ENCODE measurements at regions not wholly inside any gene's neighbourhood (a gene's known extent, or its start where the extent isn't known, plus 50 kb on each side); places are given as distances from the start of the nearest gene placed in this dataset.
"Not testable (repeated sequence)": the region's sequence is repeated elsewhere in the genome, so short reads cannot be mapped to it uniquely, and the experiment has no call there.

DNA sequence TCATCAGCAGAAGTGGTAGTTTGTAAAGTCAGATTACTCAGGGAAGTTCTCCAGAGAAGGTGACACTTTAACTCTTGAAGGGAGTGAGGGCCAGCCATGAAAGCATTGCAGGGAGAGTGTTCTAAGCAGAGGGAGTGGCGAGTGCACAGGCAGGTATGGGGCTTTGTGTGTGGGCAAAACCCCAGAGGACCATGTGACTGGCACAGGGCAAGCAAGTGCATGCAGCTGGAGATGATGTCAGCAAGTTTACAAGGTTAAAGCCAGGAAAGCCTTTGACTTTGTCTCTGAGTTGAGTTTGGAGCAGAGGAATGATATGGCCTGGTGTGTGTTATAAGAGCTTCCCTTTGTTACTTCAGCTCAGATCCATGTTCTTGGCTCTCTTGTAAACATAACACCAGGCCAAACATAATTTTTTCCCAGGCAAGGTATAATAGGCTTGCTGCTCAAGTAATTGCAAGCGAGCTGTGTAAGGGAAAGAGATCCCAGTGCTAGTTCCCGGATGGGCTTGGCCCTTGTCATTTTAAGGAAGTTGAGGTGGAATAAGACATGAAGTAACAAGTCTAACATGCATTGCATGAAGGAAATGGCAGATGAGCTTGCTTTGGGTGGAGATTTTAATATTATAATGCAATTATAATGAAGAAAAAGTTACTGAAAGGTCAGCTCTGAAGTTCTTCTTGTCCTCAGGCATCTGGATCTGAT, 341.1 kb upstream of the LRRC3B start:
- no peak overlapping the region for H3K4me3 ChIP-seq (ENCODE audit: low read depth, low read length)
- TF ChIP-seq, protein P1, sequence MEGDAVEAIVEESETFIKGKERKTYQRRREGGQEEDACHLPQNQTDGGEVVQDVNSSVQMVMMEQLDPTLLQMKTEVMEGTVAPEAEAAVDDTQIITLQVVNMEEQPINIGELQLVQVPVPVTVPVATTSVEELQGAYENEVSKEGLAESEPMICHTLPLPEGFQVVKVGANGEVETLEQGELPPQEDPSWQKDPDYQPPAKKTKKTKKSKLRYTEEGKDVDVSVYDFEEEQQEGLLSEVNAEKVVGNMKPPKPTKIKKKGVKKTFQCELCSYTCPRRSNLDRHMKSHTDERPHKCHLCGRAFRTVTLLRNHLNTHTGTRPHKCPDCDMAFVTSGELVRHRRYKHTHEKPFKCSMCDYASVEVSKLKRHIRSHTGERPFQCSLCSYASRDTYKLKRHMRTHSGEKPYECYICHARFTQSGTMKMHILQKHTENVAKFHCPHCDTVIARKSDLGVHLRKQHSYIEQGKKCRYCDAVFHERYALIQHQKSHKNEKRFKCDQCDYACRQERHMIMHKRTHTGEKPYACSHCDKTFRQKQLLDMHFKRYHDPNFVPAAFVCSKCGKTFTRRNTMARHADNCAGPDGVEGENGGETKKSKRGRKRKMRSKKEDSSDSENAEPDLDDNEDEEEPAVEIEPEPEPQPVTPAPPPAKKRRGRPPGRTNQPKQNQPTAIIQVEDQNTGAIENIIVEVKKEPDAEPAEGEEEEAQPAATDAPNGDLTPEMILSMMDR (IDR thresholded peaks at IDR 0.05; ENCODE audit: insufficient read depth, low read length, severe bottlenecking) = no peak
- no peaks in the 10 kb centered on the region for H3K27me3 ChIP-seq (ENCODE audit: control insufficient read depth, insufficient read depth, low read length)
- DNase-seq (ENCODE audit: low read depth) = peak; percentile 95
- peak; percentile 88 for FAIRE-seq
- no peaks in the 10 kb centered on the region for H3K36me3 ChIP-seq (ENCODE audit: control insufficient read depth, insufficient read depth, low read length)

GRCh38 chr3:26284503-26284902, 338.1 kb upstream of the LRRC3B start:
- not testable (repeated sequence) for DNase-seq (ENCODE audit: low read depth); H3K4me3 ChIP-seq (ENCODE audit: low read depth, low read length); H3K27me3 ChIP-seq (ENCODE audit: control insufficient read depth, insufficient read depth, low read length); FAIRE-seq; H3K36me3 ChIP-seq (ENCODE audit: control insufficient read depth, insufficient read depth, low read length)

DNA sequence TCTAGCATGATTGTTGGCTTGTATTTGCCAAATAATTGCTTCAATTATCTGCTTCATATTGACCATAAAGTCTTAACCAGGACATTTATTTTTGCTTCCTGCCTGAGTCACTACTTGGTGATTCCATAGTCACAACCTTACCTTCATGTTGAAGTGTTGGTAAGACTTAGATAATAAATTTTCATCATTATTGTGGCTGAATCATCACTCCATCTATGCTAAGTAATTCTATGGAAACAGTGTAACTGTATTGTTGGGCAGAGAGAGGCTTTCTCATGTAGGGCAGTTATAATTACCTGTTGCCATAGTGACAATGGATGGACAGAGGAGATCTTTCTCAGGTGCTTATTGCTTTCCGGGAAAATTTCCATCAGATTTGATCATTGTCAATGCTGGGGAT, 330.7 kb upstream of the LRRC3B start:
- no peak for FAIRE-seq
- TF ChIP-seq, protein P1 (IDR thresholded peaks at IDR 0.05; ENCODE audit: insufficient read depth, low read length, severe bottlenecking) = no peak
- H3K36me3 ChIP-seq (ENCODE audit: control insufficient read depth, insufficient read depth, low read length) = no peaks in the 10 kb centered on the region
- peak; percentile 45 for DNase-seq (ENCODE audit: low read depth)
- H3K4me3 ChIP-seq (ENCODE audit: low read depth, low read length) = no peak overlapping the region
- H3K27me3 ChIP-seq (ENCODE audit: control insufficient read depth, insufficient read depth, low read length) = no peaks in the 10 kb centered on the region

- DNase-seq (ENCODE audit: low read depth) (no peak), FAIRE-seq (no peak)
- H3K4me3 ChIP-seq (ENCODE audit: low read depth, low read length) = no peak overlapping the region
- no peaks in the 10 kb centered on the region for H3K27me3 ChIP-seq (ENCODE audit: control insufficient read depth, insufficient read depth, low read length)
- no peaks in the 10 kb centered on the region for H3K36me3 ChIP-seq (ENCODE audit: control insufficient read depth, insufficient read depth, low read length)
- TF ChIP-seq, protein P1 (IDR thresholded peaks at IDR 0.05; ENCODE audit: insufficient read depth, low read length, severe bottlenecking) = no peak
Observed at GRCh38 chr3:26292780-26293179, 329.8 kb upstream of the LRRC3B start.

DNA sequence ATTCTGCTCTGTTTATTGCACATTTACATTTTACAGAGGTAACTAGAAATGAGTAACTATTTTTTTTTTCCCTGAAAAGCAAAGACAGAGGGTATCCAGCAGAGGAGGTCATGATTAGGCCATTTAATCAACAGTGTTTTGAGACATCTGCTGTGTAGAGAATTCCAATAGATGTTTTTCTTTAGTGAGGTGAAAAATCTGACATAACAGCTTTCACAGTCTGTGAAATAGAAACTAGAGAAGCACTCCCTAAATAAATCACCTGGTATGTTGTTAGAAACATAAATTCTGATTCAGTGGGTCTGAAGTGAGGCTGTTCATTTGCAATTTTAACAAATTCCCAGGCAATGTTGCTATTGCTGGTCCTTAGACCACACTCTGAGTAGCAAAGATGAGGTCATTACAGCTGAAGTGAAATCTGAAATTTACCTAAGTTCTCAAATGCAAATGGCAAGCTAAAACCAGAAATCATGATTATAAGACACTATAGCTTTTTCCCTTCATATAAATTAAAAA, 329.2 kb upstream of the LRRC3B start:
- no peak overlapping the region for H3K4me3 ChIP-seq (ENCODE audit: low read depth, low read length)
- no peaks in the 10 kb centered on the region for H3K36me3 ChIP-seq (ENCODE audit: control insufficient read depth, insufficient read depth, low read length)
- TF ChIP-seq, protein P1 (IDR thresholded peaks at IDR 0.05; ENCODE audit: insufficient read depth, low read length, severe bottlenecking) = no peak
- DNase-seq (ENCODE audit: low read depth) (no peak), FAIRE-seq (no peak)
- no peaks in the 10 kb centered on the region for H3K27me3 ChIP-seq (ENCODE audit: control insufficient read depth, insufficient read depth, low read length)

DNA sequence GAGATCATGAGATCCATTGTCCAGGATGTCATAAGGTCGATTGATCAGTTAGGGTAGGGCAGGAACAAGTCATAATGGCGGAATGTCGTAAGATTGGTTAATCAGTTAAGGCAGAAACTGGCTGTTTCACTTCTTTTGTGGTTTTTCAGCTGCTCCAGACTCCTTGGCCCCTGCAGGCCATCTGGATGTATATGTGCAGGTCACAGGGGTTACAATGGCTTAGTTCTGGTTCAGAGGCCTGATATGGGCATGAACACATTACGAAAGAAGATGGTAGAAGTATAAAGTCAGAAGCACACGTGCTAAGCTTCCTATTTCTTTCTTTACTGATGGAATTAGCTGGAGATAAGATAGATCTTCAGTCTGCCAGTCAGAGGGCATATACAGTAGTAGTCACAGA, 315.4 kb upstream of the LRRC3B start:
- H3K27me3 ChIP-seq (ENCODE audit: control insufficient read depth, insufficient read depth, low read length) = no peaks in the 10 kb centered on the region
- no peak overlapping the region for H3K4me3 ChIP-seq (ENCODE audit: low read depth, low read length)
- TF ChIP-seq, protein P1 (IDR thresholded peaks at IDR 0.05; ENCODE audit: insufficient read depth, low read length, severe bottlenecking) = no peak
- DNase-seq (ENCODE audit: low read depth) (no peak), FAIRE-seq (no peak)
- H3K36me3 ChIP-seq (ENCODE audit: control insufficient read depth, insufficient read depth, low read length) = no peaks in the 10 kb centered on the region
